DMS79 treated with DMSO at 0.1 percent for 48 hours (cell line): ENCODE measurements at regions not wholly inside any gene's neighbourhood (a gene's known extent, or its start where the extent isn't known, plus 50 kb on each side); places are given as distances from the start of the nearest gene placed in this dataset.

ENCODE experiments used
- DNase-seq: peaks from one replicate; lab custom pipeline; 2025; lab: John Stamatoyannopoulos, UW

GRCh38 chr5:156147261-156147943, 179.6 kb upstream of the SGCD start:
- no peak for DNase-seq

GRCh38 chr5:156147944-156148285, 179.0 kb upstream of the SGCD start:
- no peak for DNase-seq

- DNase-seq: no peak
Observed at GRCh38 chr5:156148301-156148700, 178.7 kb upstream of the SGCD start.

- DNase-seq: no peak
Observed at GRCh38 chr5:156149213-156149612, 177.8 kb upstream of the SGCD start.

- no peak for DNase-seq
Observed at GRCh38 chr5:156153602-156154001, 173.4 kb upstream of the SGCD start.

- DNase-seq: no peak
Observed at GRCh38 chr5:156154757-156155156, 172.2 kb upstream of the SGCD start.

GRCh38 chr5:156155598-156155997, 171.4 kb upstream of the SGCD start:
- DNase-seq: peak; percentile 4

- no peak for DNase-seq
Observed at GRCh38 chr5:156164306-156164705, 162.7 kb upstream of the SGCD start.

GRCh38 chr5:156169495-156169894, 157.5 kb upstream of the SGCD start:
- no peak for DNase-seq

GRCh38 chr5:156170351-156170961, 156.5 kb upstream of the SGCD start:
- no peak for DNase-seq

GRCh38 chr5:156174225-156174624, 152.7 kb upstream of the SGCD start:
- no peak for DNase-seq

- DNase-seq: no peak
Observed at GRCh38 chr5:156178117-156178516, 148.8 kb upstream of the SGCD start.

GRCh38 chr5:156181656-156182055, 145.3 kb upstream of the SGCD start:
- DNase-seq: no peak

- no peak for DNase-seq
Observed at GRCh38 chr5:156182174-156182967, 144.6 kb upstream of the SGCD start.

- DNase-seq: no peak
Observed at GRCh38 chr5:156186760-156187159, 140.2 kb upstream of the SGCD start.

GRCh38 chr5:156188016-156188415, 138.9 kb upstream of the SGCD start:
- DNase-seq: no peak

- no peak for DNase-seq
Observed at GRCh38 chr5:156189628-156190027, 137.3 kb upstream of the SGCD start.

GRCh38 chr5:156191547-156191946, 135.4 kb upstream of the SGCD start:
- no peak for DNase-seq

GRCh38 chr5:156197042-156197635, 129.8 kb upstream of the SGCD start:
- DNase-seq: no peak

GRCh38 chr5:156199045-156199444, 127.9 kb upstream of the SGCD start:
- DNase-seq: no peak

- no peak for DNase-seq
Observed at GRCh38 chr5:156200938-156201787, 125.8 kb upstream of the SGCD start.
